ENCODE measurements at regions not wholly inside any gene's neighbourhood (a gene's known extent, or its start where the extent isn't known, plus 50 kb on each side); places are given as distances from the start of the nearest gene placed in this dataset.

- TF ChIP-seq ZNF532 (CRISPR knock-in tag; IDR thresholded peaks at IDR 0.05; ENCODE audit: borderline replicate concordance) (no peak), NR2C2 (CRISPR knock-in tag; IDR thresholded peaks at IDR 0.05) (no peak), ZNF317 (CRISPR knock-in tag; IDR thresholded peaks at IDR 0.05; ENCODE audit: borderline replicate concordance, low read depth) (no peak), RELA (CRISPR knock-in tag; IDR thresholded peaks at IDR 0.05; ENCODE audit: borderline replicate concordance) (no peak), ATF1 (CRISPR knock-in tag; IDR thresholded peaks at IDR 0.05) (no peak), FOXJ3 (CRISPR knock-in tag; IDR thresholded peaks at IDR 0.05; ENCODE audit: borderline replicate concordance) (no peak), CBFB (CRISPR knock-in tag; IDR thresholded peaks at IDR 0.05; ENCODE audit: low read depth) (no peak), ARID4B (CRISPR knock-in tag; IDR thresholded peaks at IDR 0.05; ENCODE audit: borderline replicate concordance) (no peak), ZBTB21 (CRISPR knock-in tag; IDR thresholded peaks at IDR 0.05; ENCODE audit: borderline replicate concordance) (no peak)
Measured at GRCh38 chr12:60847281-60847680, 1251.5 kb downstream of the SLC16A7 start (continued).

GRCh38 chr12:60849723-60850122 is 1253.9 kb downstream of the SLC16A7 start:
- Mint-ChIP-seq H3K27me3 (ENCODE audit: low read depth) (no peaks in the 10 kb centered on the region), H3K36me3 (no peaks in the 10 kb centered on the region), H3K9me3 (no peaks in the 10 kb centered on the region), H3K27ac (no peak overlapping the region), H3K4me1 (no peaks in the 10 kb centered on the region), H3K4me3 (no peak overlapping the region)
- no peak for DNase-seq (ENCODE audit: low spot score)
- CTCF ChIA-PET, result no interaction called here
- POLR2A ChIA-PET, result no interaction called here
- no peak for ATAC-seq
- TF ChIP-seq CBFB (CRISPR knock-in tag; IDR thresholded peaks at IDR 0.05; ENCODE audit: low read depth) (no peak), TCF7 (CRISPR knock-in tag; IDR thresholded peaks at IDR 0.05; ENCODE audit: low read depth) (no peak), MAX (CRISPR knock-in tag; IDR thresholded peaks at IDR 0.05) (no peak), ZNF532 (CRISPR knock-in tag; IDR thresholded peaks at IDR 0.05; ENCODE audit: borderline replicate concordance) (no peak), ZNF425 (CRISPR knock-in tag; conservative IDR thresholded peaks at IDR 0.05) (no peak)
